ENCODE measurements at regions not wholly inside any gene's neighbourhood (a gene's known extent, or its start where the extent isn't known, plus 50 kb on each side); places are given as distances from the start of the nearest gene placed in this dataset.

DNA sequence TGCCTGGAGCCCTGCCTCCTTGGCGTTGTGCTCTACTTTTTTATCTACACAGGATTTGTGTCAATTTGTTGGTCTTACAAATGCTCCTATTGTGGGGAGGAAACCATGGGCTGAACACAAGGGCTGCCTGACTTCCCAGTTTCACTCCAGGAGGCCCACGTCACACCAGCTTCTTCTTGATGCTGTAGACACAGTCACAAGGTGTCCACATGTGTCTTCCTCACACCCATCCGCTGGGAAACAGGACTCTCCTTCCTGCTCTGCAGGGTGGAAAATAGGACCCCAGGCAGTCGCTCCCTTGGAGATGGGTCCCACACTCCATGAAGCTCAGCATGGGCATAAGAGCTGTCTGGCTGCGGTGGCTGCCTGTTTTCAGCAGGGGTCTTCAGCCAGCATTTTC lies 468.2 kb downstream of the EPHA4 start:
- no peak for DNase-seq
- Mint-ChIP-seq H3K27me3 (peaks cover 13% of the 10 kb centered on the region), H3K9me3 (no peaks in the 10 kb centered on the region), H3K4me3 (no peak overlapping the region), H3K27ac (no peak overlapping the region), H3K36me3 (ENCODE audit: low read depth) (no peaks in the 10 kb centered on the region), H3K4me1 (ENCODE audit: low read depth) (no peaks in the 10 kb centered on the region)
- intact Hi-C loops (cut with DNase I, micrococcal nuclease): no loop called here
- CTCF ChIA-PET: no interaction called here
- TF ChIP-seq, protein P1, sequence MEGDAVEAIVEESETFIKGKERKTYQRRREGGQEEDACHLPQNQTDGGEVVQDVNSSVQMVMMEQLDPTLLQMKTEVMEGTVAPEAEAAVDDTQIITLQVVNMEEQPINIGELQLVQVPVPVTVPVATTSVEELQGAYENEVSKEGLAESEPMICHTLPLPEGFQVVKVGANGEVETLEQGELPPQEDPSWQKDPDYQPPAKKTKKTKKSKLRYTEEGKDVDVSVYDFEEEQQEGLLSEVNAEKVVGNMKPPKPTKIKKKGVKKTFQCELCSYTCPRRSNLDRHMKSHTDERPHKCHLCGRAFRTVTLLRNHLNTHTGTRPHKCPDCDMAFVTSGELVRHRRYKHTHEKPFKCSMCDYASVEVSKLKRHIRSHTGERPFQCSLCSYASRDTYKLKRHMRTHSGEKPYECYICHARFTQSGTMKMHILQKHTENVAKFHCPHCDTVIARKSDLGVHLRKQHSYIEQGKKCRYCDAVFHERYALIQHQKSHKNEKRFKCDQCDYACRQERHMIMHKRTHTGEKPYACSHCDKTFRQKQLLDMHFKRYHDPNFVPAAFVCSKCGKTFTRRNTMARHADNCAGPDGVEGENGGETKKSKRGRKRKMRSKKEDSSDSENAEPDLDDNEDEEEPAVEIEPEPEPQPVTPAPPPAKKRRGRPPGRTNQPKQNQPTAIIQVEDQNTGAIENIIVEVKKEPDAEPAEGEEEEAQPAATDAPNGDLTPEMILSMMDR (IDR thresholded peaks at IDR 0.05): no peak
- no peak for ATAC-seq (ENCODE audit: poor library complexity)
- H3K4me1 ChIP-seq (ENCODE audit: insufficient read depth, low read length): no peaks in the 10 kb centered on the region
- H3K4me3 ChIP-seq (ENCODE audit: low read length): no peak overlapping the region
- no peak overlapping the region for H3K27ac ChIP-seq (ENCODE audit: low read depth in 1 of 2, low read length in 2 of 2)
- no peaks in the 10 kb centered on the region for H3K27me3 ChIP-seq (ENCODE audit: control insufficient read depth in 1 of 2, insufficient read depth in 2 of 2, low read length in 2 of 2)
- POLR2A ChIA-PET: no interaction called here
- H3K36me3 ChIP-seq (ENCODE audit: insufficient read depth, low read length): no peaks in the 10 kb centered on the region
- H3K9me3 ChIP-seq (ENCODE audit: control insufficient read depth in 1 of 2, insufficient read depth in 1 of 2, low read length in 2 of 2): peaks cover 0 to 11% of the 10 kb centered on the region in 2 experiments

GRCh38 chr2:221104361-221104811 lies 467.7 kb downstream of the EPHA4 start:
- no peak overlapping the region for H3K27ac Mint-ChIP-seq
- intact Hi-C loops (cut with DNase I, micrococcal nuclease): no loop called here
- no peak overlapping the region for H3K4me3 ChIP-seq (ENCODE audit: low read length)
- no peaks in the 10 kb centered on the region for H3K36me3 ChIP-seq (ENCODE audit: insufficient read depth, low read length)
- ATAC-seq (ENCODE audit: poor library complexity): no peak
- H3K36me3 Mint-ChIP-seq (ENCODE audit: low read depth): no peaks in the 10 kb centered on the region
- H3K27me3 Mint-ChIP-seq: peaks cover 13% of the 10 kb centered on the region
- H3K4me3 Mint-ChIP-seq: no peak overlapping the region
- no peaks in the 10 kb centered on the region for H3K9me3 Mint-ChIP-seq
- POLR2A ChIA-PET: no interaction called here
- CTCF ChIA-PET: no interaction called here
- H3K4me1 ChIP-seq (ENCODE audit: insufficient read depth, low read length): no peaks in the 10 kb centered on the region
- TF ChIP-seq, protein P1 (IDR thresholded peaks at IDR 0.05): no peak
- H3K4me1 Mint-ChIP-seq (ENCODE audit: low read depth): no peaks in the 10 kb centered on the region
- DNase-seq: no peak
- no peaks in the 10 kb centered on the region for H3K27me3 ChIP-seq (ENCODE audit: control insufficient read depth in 1 of 2, insufficient read depth in 2 of 2, low read length in 2 of 2)
- H3K9me3 ChIP-seq (ENCODE audit: control insufficient read depth in 1 of 2, insufficient read depth in 1 of 2, low read length in 2 of 2): peaks cover 0 to 11% of the 10 kb centered on the region in 2 experiments
- no peak overlapping the region for H3K27ac ChIP-seq (ENCODE audit: low read depth in 1 of 2, low read length in 2 of 2)

DNA sequence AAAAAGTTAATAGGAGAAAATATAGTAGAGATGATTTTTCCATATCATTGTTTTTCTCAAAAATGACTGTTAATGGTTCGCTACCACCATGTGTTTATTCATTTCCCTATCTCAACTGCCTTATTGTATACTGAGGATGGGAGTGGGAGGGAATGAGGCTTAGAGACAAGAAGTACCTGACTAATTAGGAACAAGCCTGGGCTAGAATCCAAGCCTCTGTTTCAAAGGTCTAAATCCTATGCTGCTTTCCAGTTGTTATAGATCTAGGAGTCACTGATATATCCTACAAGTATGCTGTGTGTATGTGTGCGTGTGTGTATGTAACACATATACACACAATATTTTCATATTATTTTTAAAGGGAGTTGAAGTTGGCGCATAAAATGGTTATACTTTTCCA lies 465.9 kb downstream of the EPHA4 start:
- intact Hi-C loops (cut with DNase I, micrococcal nuclease): no loop called here
- Histone ChIP-seq H3K4me3 (ENCODE audit: low read length) (no peak overlapping the region), H3K9me3 (ENCODE audit: control insufficient read depth in 1 of 2, insufficient read depth in 1 of 2, low read length in 2 of 2) (peaks cover 0 to 11% of the 10 kb centered on the region in 2 experiments), H3K36me3 (ENCODE audit: insufficient read depth, low read length) (no peaks in the 10 kb centered on the region), H3K27me3 (ENCODE audit: control insufficient read depth in 1 of 2, insufficient read depth in 2 of 2, low read length in 2 of 2) (no peaks in the 10 kb centered on the region), H3K27ac (ENCODE audit: low read depth in 1 of 2, low read length in 2 of 2) (no peak overlapping the region), H3K4me1 (ENCODE audit: insufficient read depth, low read length) (no peaks in the 10 kb centered on the region)
- Mint-ChIP-seq H3K27me3 (peaks cover 13% of the 10 kb centered on the region), H3K4me1 (ENCODE audit: low read depth) (no peaks in the 10 kb centered on the region), H3K36me3 (ENCODE audit: low read depth) (no peaks in the 10 kb centered on the region), H3K9me3 (no peaks in the 10 kb centered on the region), H3K27ac (no peak overlapping the region), H3K4me3 (no peak overlapping the region)
- no peak for ATAC-seq (ENCODE audit: poor library complexity)
- ChIA-PET POLR2A (no interaction called here), CTCF (no interaction called here)
- TF ChIP-seq, protein P1 (IDR thresholded peaks at IDR 0.05): no peak
- DNase-seq: no peak
